Heart left ventricle (tissue), 16 donors: ENCODE measurements at regions not wholly inside any gene's neighbourhood (a gene's known extent, or its start where the extent isn't known, plus 50 kb on each side); places are given as distances from the start of the nearest gene placed in this dataset.
A peak's percentile ranks its signal among the peaks of the same experiment; 100 is the strongest.

Source experiments
- ATAC-seq, 4 donors: fragments of 200-7000 bp; cut with Tn5 transposase; one replicate each; pipeline ENCODE4 v1.9.1; 2020 to 2022; ENCODE audit warnings: moderate library complexity in 4 of 4, mild to moderate bottlenecking in 3 of 4, moderate number of reproducible peaks in 1 of 4
- DNase-seq, 5 donors: peaks; one replicate each; pipeline ENCODE4 v3.0.0-alpha.2; 2020
- H3K27ac ChIP-seq, 12 donors: fragments of 200-600 bp; sonication (generic) in 4 of 12; one replicate each; pipeline versions ENCODE4 v1.5.0 to v1.8.0; 2016 to 2022; ENCODE audit warnings: mild to moderate bottlenecking in 2 of 12
- H3K27me3 ChIP-seq, 9 donors: fragments of 200-600 bp; sonication (generic) in 2 of 9; one replicate each; pipeline versions ENCODE4 v1.5.1 to v1.8.0; 2016 to 2022; ENCODE audit warnings: mild to moderate bottlenecking in 3 of 9
- H3K36me3 ChIP-seq, 9 donors: fragments of 200-600 bp; sonication (generic) in 2 of 9; one replicate each; pipeline versions ENCODE4 v1.5.0 to v1.8.0; 2018 to 2022; ENCODE audit warnings: mild to moderate bottlenecking in 2 of 9
- H3K4me1 ChIP-seq, 12 donors: fragments of 200-600 bp; sonication (generic) in 4 of 12; one replicate each; pipeline versions ENCODE4 v1.5.0 to v1.8.0; 2016 to 2022; ENCODE audit warnings: mild to moderate bottlenecking in 3 of 12
- H3K4me3 ChIP-seq, 12 donors: fragments of 200-600 bp; sonication (generic) in 4 of 12; one replicate each; pipeline versions ENCODE4 v1.5.0 to v1.8.0; 2017 to 2022; ENCODE audit warnings: mild to moderate bottlenecking in 9 of 12, moderate library complexity in 4 of 12
- H3K9me3 ChIP-seq, 12 donors: fragments of 200-600 bp; sonication (generic) in 4 of 12; one replicate each; pipeline versions ENCODE4 v1.5.0 to v1.8.0; 2016 to 2022; ENCODE audit warnings: mild to moderate bottlenecking in 1 of 12
- POLR2A ChIP-seq, 2 donors: fragments of 450-650 bp; IDR thresholded peaks; one replicate each; pipeline ENCODE4 v1.6.1; 2017; ENCODE audit warnings: antibody characterized with exemption in 2 of 2, mild to moderate bottlenecking in 2 of 2, moderate library complexity in 2 of 2
- WGBS, 4 donors: extraction: QIAGEN DNeasy Blood & Tissue Kit in 2 of 4; methylation state at CpG; one replicate each; pipeline versions ENCODE4 v1.1.5 to v1.1.7; 2013 to 2018; 5-methylcytosine and 5-hydroxymethylcytosine counted together
- intact Hi-C, 10 donors: fragments of 100-400 bp; cut with DNase I; formaldehyde crosslinking; loops; one replicate each; pipeline versions ENCODE4 v1.11.1 to v1.14.2; 2022
- TF ChIP-seq, protein P1 (sequence below), 12 donors: fragments of 200-600 bp; sonication (generic) in 4 of 12; IDR thresholded peaks; one replicate each; pipeline versions ENCODE4 v1.5.0 to v1.8.0; 2018 to 2022; ENCODE audit warnings: antibody characterized with exemption in 12 of 12, mild to moderate bottlenecking in 5 of 12
- donor health status: ischemic (EF 13 %, LVEDD 7.1; RV severe dilation, severe dysfunction).
- donor health status: healthy with polysubstance abuse.
- donor health status: DM: no; HTN: yes; CAD: no.
- donor health status: DM: no; HTN: no; CAD: no.
- donor health status: ischemic (EF 25% LVEDD 6.9; RV normal size, moderate dysfunction).
- donor health status: ischemic (EF 25% LVEDD 5.7; RV mildly dilated, moderate dysfunction).
- donor health status: healthy.
- donor health status: DM: yes; HTN: yes; CAD: no.
- donor health status: ischemic (EF 35%, LVEDD 5.7; RV mildly dilated, moderate dysfunction).
- donor health status: nonischemic (EF 11% LVEDD 7.7; RV severe dilation, severe dysfunction).
- donor health status: DM: yes; HTN: yes; CAD: no.
- donor health status: PGD.
- donor health status: ischemic (EF 29% LVEDD 5.4; RV normal size, mild dysfunction).
- donor health status: nonischemic (EF 23%, LVEDD 6.1; RV moderate dilation, normal function).

DNA sequence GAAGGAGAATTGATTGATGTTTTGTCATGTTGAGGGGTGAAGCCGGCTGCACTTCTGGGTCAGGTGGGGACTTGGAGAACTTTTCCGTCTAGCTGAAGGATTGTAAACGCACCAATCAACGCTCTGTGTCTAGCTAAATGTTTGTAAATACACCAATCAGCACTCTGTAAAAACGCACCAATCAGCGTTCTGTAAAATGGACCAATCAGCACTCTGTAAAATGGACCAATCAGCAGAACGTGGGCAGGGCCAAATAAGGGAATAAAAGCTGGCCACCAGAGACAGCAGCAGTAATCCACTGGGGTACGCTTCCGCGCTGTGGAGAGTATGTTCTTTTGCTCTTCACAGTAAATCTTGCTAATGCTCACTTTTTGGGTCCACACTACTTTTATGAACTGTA, 384.1 kb downstream of the FOXG1 start:
- Histone ChIP-seq H3K4me3 (no peak overlapping the region), H3K27ac (no peak overlapping the region), H3K4me1 (no peaks in the 10 kb centered on the region), H3K9me3 (peaks cover 0 to 5% (median 0%) of the 10 kb centered on the region in 12 donors), H3K27me3 (no peaks in the 10 kb centered on the region), H3K36me3 (no peaks in the 10 kb centered on the region)
- DNase-seq, result peak in 1 of 5 donors; percentile 28
- TF ChIP-seq, protein P1, sequence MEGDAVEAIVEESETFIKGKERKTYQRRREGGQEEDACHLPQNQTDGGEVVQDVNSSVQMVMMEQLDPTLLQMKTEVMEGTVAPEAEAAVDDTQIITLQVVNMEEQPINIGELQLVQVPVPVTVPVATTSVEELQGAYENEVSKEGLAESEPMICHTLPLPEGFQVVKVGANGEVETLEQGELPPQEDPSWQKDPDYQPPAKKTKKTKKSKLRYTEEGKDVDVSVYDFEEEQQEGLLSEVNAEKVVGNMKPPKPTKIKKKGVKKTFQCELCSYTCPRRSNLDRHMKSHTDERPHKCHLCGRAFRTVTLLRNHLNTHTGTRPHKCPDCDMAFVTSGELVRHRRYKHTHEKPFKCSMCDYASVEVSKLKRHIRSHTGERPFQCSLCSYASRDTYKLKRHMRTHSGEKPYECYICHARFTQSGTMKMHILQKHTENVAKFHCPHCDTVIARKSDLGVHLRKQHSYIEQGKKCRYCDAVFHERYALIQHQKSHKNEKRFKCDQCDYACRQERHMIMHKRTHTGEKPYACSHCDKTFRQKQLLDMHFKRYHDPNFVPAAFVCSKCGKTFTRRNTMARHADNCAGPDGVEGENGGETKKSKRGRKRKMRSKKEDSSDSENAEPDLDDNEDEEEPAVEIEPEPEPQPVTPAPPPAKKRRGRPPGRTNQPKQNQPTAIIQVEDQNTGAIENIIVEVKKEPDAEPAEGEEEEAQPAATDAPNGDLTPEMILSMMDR (IDR thresholded peaks at IDR 0.05), result no peak
- intact Hi-C loops, result no loop called here
- ATAC-seq, result no peak
- WGBS, 4 donors, result 89 to 94% (median 90%) methylated on average over 10 of the region's 10 CpGs

DNA sequence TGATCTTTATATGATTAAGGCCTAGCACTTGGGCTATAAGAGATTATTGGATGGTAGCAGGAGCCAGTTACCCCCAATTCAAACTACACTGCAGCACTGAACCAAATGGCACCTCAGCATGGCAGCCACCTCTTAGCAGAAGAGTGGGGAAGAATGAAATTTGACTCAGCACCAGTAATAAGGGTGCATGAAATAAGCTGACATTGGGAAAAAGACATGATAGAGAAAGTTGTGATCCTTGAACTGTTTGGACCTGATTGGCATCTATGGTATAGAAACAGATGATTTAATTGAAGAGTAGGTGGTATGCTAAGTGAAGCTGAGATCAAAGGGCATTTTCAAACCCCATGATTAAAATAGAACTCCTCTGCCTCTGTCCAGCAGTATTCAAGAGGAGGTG, 389.5 kb downstream of the FOXG1 start:
- TF ChIP-seq, protein P1 (IDR thresholded peaks at IDR 0.05), result no peak
- no peak for TF ChIP-seq POLR2A (IDR thresholded peaks at IDR 0.05)
- ATAC-seq (no peak), DNase-seq (no peak)
- Histone ChIP-seq H3K9me3 (peaks cover 0 to 5% (median 0%) of the 10 kb centered on the region in 12 donors), H3K27me3 (no peaks in the 10 kb centered on the region), H3K36me3 (no peaks in the 10 kb centered on the region), H3K4me1 (no peaks in the 10 kb centered on the region), H3K4me3 (no peak overlapping the region), H3K27ac (no peak overlapping the region)
- intact Hi-C loops, result no loop called here

GRCh38 chr14:29161593-29161992, 395.0 kb downstream of the FOXG1 start:
- no peaks in the 10 kb centered on the region for H3K9me3 ChIP-seq
- 56 to 69% (median 59%) methylated on average over 4 of the region's 4 CpGs for WGBS, 4 donors
- intact Hi-C loops, result no loop called here
- no peaks in the 10 kb centered on the region for H3K36me3 ChIP-seq
- H3K4me1 ChIP-seq, result no peaks in the 10 kb centered on the region
- H3K4me3 ChIP-seq, result no peak overlapping the region
- peaks cover 0 to 3% (median 0%) of the 10 kb centered on the region in 9 donors for H3K27me3 ChIP-seq
- DNase-seq, result no peak
- no peak for ATAC-seq
- no peak overlapping the region for H3K27ac ChIP-seq
- TF ChIP-seq POLR2A (IDR thresholded peaks at IDR 0.05), result no peak
- TF ChIP-seq, protein P1 (IDR thresholded peaks at IDR 0.05), result no peak

DNA sequence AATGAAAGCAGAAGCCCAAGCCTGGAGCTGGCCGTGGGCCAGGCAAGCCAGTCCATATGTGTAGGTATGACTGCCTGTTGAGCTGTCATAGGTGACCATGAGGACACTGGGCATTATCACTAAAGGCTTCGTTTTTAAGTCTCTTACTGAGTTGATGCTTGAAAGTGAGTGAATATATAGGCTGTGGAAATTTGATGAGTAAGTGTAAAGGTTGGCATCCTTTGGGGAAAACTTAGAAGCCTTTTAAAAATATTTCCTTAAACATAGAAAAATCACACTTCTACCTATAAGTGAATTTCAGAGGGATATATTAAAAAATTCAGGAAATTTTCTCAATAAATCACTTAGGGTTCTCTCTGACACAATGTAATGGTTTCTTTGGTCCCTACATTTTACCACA, 396.5 kb downstream of the FOXG1 start:
- Histone ChIP-seq H3K27ac (no peak overlapping the region), H3K9me3 (no peaks in the 10 kb centered on the region), H3K36me3 (no peaks in the 10 kb centered on the region), H3K27me3 (peaks cover 0 to 5% (median 0%) of the 10 kb centered on the region in 9 donors), H3K4me3 (no peak overlapping the region), H3K4me1 (no peaks in the 10 kb centered on the region)
- ATAC-seq (no peak), DNase-seq (no peak)
- TF ChIP-seq, protein P1 (IDR thresholded peaks at IDR 0.05), result no peak
- TF ChIP-seq POLR2A (IDR thresholded peaks at IDR 0.05), result no peak
- 36 to 50% (median 39%) methylated on average over 2 of the region's 2 CpGs for WGBS, 4 donors
- intact Hi-C loops, result no loop called here
